ENCODE measurements at regions not wholly inside any gene's neighbourhood (a gene's known extent, or its start where the extent isn't known, plus 50 kb on each side); places are given as distances from the start of the nearest gene placed in this dataset.

GRCh38 chr13:37303606-37304005 lies 198.1 kb upstream of the CSNK1A1L start:
- Histone ChIP-seq H3K9me3 (ENCODE audit: control insufficient read depth in 2 of 3, insufficient read depth in 1 of 3, low read length in 3 of 3) (no peaks in the 10 kb centered on the region), H3K4me3 (ENCODE audit: low read length in 3 of 3) (no peak overlapping the region), H3K27ac (ENCODE audit: low read depth in 2 of 2, low read length in 2 of 2) (no peak overlapping the region), H3K4me1 (ENCODE audit: control insufficient read depth in 2 of 3, insufficient read depth in 2 of 3, low read depth in 1 of 3, low read length in 3 of 3) (no peaks in the 10 kb centered on the region), H3K27me3 (ENCODE audit: control insufficient read depth, insufficient read depth, low read length) (no peaks in the 10 kb centered on the region), H3K9ac (ENCODE audit: low read length in 3 of 3) (no peak overlapping the region), H3K36me3 (ENCODE audit: control insufficient read depth in 2 of 3, insufficient read depth in 3 of 3, low read length in 3 of 3) (no peaks in the 10 kb centered on the region)
- intact Hi-C loops (cut with DNase I): no loop called here
- FAIRE-seq (no peak), DNase-seq (no peak)
- TF ChIP-seq CTCF (IDR thresholded peaks at IDR 0.05; ENCODE audit: borderline replicate concordance, extremely low read depth, insufficient read depth): no peak

GRCh38 chr13:37302686-37303085 lies 197.2 kb upstream of the CSNK1A1L start:
- intact Hi-C loops (cut with DNase I): no loop called here
- H3K9ac ChIP-seq (ENCODE audit: low read length in 3 of 3): no peak overlapping the region
- no peaks in the 10 kb centered on the region for H3K27me3 ChIP-seq (ENCODE audit: control insufficient read depth, insufficient read depth, low read length)
- FAIRE-seq (no peak), DNase-seq (no peak)
- H3K4me3 ChIP-seq (ENCODE audit: low read length in 3 of 3): no peak overlapping the region
- no peaks in the 10 kb centered on the region for H3K4me1 ChIP-seq (ENCODE audit: control insufficient read depth in 2 of 3, insufficient read depth in 2 of 3, low read depth in 1 of 3, low read length in 3 of 3)
- H3K27ac ChIP-seq (ENCODE audit: low read depth in 2 of 2, low read length in 2 of 2): no peak overlapping the region
- no peak for TF ChIP-seq CTCF (IDR thresholded peaks at IDR 0.05; ENCODE audit: borderline replicate concordance, extremely low read depth, insufficient read depth)
- H3K36me3 ChIP-seq (ENCODE audit: control insufficient read depth in 2 of 3, insufficient read depth in 3 of 3, low read length in 3 of 3): no peaks in the 10 kb centered on the region
- no peaks in the 10 kb centered on the region for H3K9me3 ChIP-seq (ENCODE audit: control insufficient read depth in 2 of 3, insufficient read depth in 1 of 3, low read length in 3 of 3)

GRCh38 chr13:37295573-37295972 lies 190.1 kb upstream of the CSNK1A1L start:
- DNase-seq: no peak
- no peaks in the 10 kb centered on the region for H3K36me3 ChIP-seq (ENCODE audit: control insufficient read depth in 2 of 3, insufficient read depth in 3 of 3, low read length in 3 of 3)
- no peaks in the 10 kb centered on the region for H3K4me1 ChIP-seq (ENCODE audit: control insufficient read depth in 2 of 3, insufficient read depth in 2 of 3, low read depth in 1 of 3, low read length in 3 of 3)
- H3K4me3 ChIP-seq (ENCODE audit: low read length in 3 of 3): no peak overlapping the region
- H3K27me3 ChIP-seq (ENCODE audit: control insufficient read depth, insufficient read depth, low read length): no peaks in the 10 kb centered on the region
- no peaks in the 10 kb centered on the region for H3K9me3 ChIP-seq (ENCODE audit: control insufficient read depth in 2 of 3, insufficient read depth in 1 of 3, low read length in 3 of 3)
- no peak for FAIRE-seq
- no peak overlapping the region for H3K9ac ChIP-seq (ENCODE audit: low read length in 3 of 3)
- TF ChIP-seq CTCF (IDR thresholded peaks at IDR 0.05; ENCODE audit: borderline replicate concordance, extremely low read depth, insufficient read depth): no peak
- intact Hi-C loops (cut with DNase I): no loop called here
- no peak overlapping the region for H3K27ac ChIP-seq (ENCODE audit: low read depth in 2 of 2, low read length in 2 of 2)

GRCh38 chr13:37295071-37295470 lies 189.6 kb upstream of the CSNK1A1L start:
- FAIRE-seq (no peak), DNase-seq (no peak)
- Histone ChIP-seq H3K4me1 (ENCODE audit: control insufficient read depth in 2 of 3, insufficient read depth in 2 of 3, low read depth in 1 of 3, low read length in 3 of 3) (no peaks in the 10 kb centered on the region), H3K4me3 (ENCODE audit: low read length in 3 of 3) (no peak overlapping the region), H3K27me3 (ENCODE audit: control insufficient read depth, insufficient read depth, low read length) (no peaks in the 10 kb centered on the region), H3K9ac (ENCODE audit: low read length in 3 of 3) (no peak overlapping the region), H3K27ac (ENCODE audit: low read depth in 2 of 2, low read length in 2 of 2) (no peak overlapping the region), H3K36me3 (ENCODE audit: control insufficient read depth in 2 of 3, insufficient read depth in 3 of 3, low read length in 3 of 3) (no peaks in the 10 kb centered on the region), H3K9me3 (ENCODE audit: control insufficient read depth in 2 of 3, insufficient read depth in 1 of 3, low read length in 3 of 3) (no peaks in the 10 kb centered on the region)
- TF ChIP-seq CTCF (IDR thresholded peaks at IDR 0.05; ENCODE audit: borderline replicate concordance, extremely low read depth, insufficient read depth): no peak
- intact Hi-C loops (cut with DNase I): no loop called here
